ENCODE measurements at regions not wholly inside any gene's neighbourhood (a gene's known extent, or its start where the extent isn't known, plus 50 kb on each side); places are given as distances from the start of the nearest gene placed in this dataset.

DNA sequence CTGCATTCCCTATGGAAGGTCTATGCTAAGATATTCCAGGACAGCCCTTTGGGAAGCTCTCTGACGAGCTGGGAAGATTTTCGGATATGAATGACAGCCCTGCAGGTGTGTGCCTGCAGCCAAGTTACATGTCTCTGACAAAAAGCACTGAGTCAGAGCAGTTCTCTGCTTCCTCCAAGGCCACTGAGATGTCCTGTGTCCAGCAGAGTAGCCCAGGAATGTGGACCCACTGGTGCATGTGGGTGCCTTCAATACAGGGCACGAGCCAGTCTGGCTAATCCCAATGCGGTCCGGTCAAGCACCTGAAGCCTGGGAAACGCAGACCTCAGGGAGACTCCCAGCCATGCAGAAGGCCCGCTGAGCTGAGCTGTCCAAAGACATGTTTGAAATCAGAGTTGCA lies 565.7 kb downstream of the TCERG1L start:
- Histone ChIP-seq H3K4me1 (ENCODE audit: low read depth) (no peaks in the 10 kb centered on the region), H3K27me3 (no peaks in the 10 kb centered on the region), H3K4me3 (no peak overlapping the region), H3K9me3 (ENCODE audit: low read depth) (no peaks in the 10 kb centered on the region), H3K27ac (no peak overlapping the region), H3K36me3 (no peaks in the 10 kb centered on the region)
- DNase-seq (ENCODE audit: low read depth in 1 of 2, low spot score in 1 of 2) = no peak
- TF ChIP-seq, protein P1, sequence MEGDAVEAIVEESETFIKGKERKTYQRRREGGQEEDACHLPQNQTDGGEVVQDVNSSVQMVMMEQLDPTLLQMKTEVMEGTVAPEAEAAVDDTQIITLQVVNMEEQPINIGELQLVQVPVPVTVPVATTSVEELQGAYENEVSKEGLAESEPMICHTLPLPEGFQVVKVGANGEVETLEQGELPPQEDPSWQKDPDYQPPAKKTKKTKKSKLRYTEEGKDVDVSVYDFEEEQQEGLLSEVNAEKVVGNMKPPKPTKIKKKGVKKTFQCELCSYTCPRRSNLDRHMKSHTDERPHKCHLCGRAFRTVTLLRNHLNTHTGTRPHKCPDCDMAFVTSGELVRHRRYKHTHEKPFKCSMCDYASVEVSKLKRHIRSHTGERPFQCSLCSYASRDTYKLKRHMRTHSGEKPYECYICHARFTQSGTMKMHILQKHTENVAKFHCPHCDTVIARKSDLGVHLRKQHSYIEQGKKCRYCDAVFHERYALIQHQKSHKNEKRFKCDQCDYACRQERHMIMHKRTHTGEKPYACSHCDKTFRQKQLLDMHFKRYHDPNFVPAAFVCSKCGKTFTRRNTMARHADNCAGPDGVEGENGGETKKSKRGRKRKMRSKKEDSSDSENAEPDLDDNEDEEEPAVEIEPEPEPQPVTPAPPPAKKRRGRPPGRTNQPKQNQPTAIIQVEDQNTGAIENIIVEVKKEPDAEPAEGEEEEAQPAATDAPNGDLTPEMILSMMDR (IDR thresholded peaks at IDR 0.05; ENCODE audit: low read depth, low read length) = no peak

DNA sequence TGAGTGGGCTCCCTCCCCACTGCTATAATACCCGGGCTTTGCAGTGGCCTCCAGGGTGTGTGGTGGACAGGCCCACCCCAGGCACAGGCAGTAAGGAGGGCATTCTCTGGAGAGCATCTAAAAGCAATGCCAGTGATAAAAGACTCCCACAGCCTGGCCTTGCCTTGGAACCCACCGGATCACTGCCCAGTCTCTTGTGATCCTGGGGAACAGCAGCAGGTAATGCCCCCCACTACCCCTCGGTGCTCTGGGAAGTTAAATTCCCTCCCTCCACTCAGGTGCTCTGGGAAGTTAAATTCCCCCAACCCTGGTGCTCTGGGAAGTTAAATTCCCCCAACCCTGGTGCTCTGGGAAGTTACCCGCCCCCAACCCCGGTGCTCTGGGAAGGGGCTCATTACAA lies 565.2 kb downstream of the TCERG1L start:
- Histone ChIP-seq H3K27me3 (no peaks in the 10 kb centered on the region), H3K36me3 (no peaks in the 10 kb centered on the region), H3K9me3 (ENCODE audit: low read depth) (no peaks in the 10 kb centered on the region), H3K4me1 (ENCODE audit: low read depth) (no peaks in the 10 kb centered on the region), H3K27ac (no peak overlapping the region), H3K4me3 (no peak overlapping the region)
- TF ChIP-seq, protein P1 (IDR thresholded peaks at IDR 0.05; ENCODE audit: low read depth, low read length) = no peak
- DNase-seq (ENCODE audit: low read depth in 1 of 2, low spot score in 1 of 2) = no peak

DNA sequence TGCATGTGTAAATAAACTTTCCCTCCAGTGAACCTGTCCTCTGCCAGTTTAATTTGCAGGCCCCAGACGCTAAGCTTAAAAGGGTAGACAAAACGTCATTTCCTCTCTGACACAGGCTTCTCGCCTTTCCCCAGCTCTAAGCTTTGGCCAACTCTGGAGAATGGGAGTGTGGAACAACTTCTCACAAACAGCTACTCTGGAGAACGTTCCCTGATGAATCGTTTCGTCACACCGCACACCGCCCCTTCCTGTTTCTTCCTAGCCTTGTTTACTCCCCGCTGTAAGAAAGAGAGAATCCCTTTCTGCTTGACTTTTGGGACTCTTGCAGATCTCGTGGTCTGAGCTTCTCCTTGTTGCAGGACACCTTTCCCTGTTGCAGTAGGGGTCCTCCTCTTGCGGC lies 564.2 kb downstream of the TCERG1L start:
- DNase-seq (ENCODE audit: low read depth in 1 of 2, low spot score in 1 of 2) = no peak
- no peaks in the 10 kb centered on the region for H3K36me3 ChIP-seq
- H3K4me1 ChIP-seq (ENCODE audit: low read depth) = no peaks in the 10 kb centered on the region
- no peak overlapping the region for H3K4me3 ChIP-seq
- no peak overlapping the region for H3K27ac ChIP-seq
- H3K27me3 ChIP-seq = no peaks in the 10 kb centered on the region
- TF ChIP-seq, protein P1 (IDR thresholded peaks at IDR 0.05; ENCODE audit: low read depth, low read length) = no peak
- no peaks in the 10 kb centered on the region for H3K9me3 ChIP-seq (ENCODE audit: low read depth)

DNA sequence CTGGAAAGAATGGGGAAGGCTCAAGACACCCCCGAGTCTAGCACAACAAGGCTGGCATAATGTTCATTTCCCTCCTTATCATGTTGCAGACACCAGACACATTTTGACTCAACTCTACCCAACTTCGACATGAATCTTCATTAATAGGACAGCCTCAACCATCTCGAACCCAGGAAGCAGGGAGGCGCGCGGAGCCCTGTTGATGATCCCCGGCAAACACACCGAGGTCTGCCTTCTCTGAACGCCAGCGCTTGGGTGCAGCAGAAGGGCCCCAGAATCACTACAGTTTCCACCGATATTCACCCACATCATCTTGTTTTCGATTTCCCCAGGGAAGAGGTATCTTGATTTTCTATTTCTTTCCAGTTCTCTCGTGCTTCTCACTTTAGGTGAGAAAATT lies 563.6 kb downstream of the TCERG1L start:
- Histone ChIP-seq H3K27me3 (no peaks in the 10 kb centered on the region), H3K36me3 (no peaks in the 10 kb centered on the region), H3K27ac (no peak overlapping the region), H3K4me1 (ENCODE audit: low read depth) (no peaks in the 10 kb centered on the region), H3K9me3 (ENCODE audit: low read depth) (no peaks in the 10 kb centered on the region), H3K4me3 (no peak overlapping the region)
- TF ChIP-seq, protein P1 (IDR thresholded peaks at IDR 0.05; ENCODE audit: low read depth, low read length) = no peak
- no peak for DNase-seq (ENCODE audit: low read depth in 1 of 2, low spot score in 1 of 2)

DNA sequence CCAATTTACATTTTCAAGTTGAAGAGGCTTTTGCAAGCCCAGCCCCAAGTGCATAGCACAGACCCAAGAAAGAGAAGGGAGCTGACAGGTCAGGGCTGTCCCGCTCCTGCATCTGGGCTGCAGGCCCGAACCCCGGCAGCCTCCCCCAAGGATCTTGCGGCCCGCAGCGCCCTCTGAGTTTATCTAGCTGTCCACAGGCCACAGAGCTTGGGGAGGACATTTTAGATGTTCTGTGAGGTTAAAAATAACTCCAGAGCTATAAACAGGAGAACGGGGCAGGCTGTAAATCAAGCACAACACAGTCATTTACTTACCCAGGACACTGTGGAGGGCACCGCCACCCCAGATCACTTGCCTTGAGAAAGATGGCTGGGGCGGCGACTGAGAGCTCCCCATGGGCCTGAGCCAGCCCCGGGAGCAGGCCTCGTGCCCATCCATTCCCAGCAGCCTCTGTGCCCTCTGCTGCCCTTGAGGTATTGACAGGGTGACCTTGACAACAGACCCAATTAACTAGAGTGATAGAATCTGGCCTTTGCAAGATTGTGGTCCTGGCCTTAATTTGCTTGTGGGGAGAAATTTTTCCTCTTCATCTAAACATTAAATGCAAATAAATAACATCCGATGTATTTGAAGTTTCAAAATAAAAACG lies 563.0 kb downstream of the TCERG1L start:
- TF ChIP-seq, protein P1 (IDR thresholded peaks at IDR 0.05; ENCODE audit: low read depth, low read length) = no peak
- Histone ChIP-seq H3K27me3 (no peaks in the 10 kb centered on the region), H3K4me3 (no peak overlapping the region), H3K36me3 (no peaks in the 10 kb centered on the region), H3K4me1 (ENCODE audit: low read depth) (no peaks in the 10 kb centered on the region), H3K9me3 (ENCODE audit: low read depth) (no peaks in the 10 kb centered on the region), H3K27ac (no peak overlapping the region)
- peak in 1 of 2 donors; percentile 16 for DNase-seq (ENCODE audit: low read depth in 1 of 2, low spot score in 1 of 2)
